Endodermal cell (in vitro differentiated cells): ENCODE measurements at regions not wholly inside any gene's neighbourhood (a gene's known extent, or its start where the extent isn't known, plus 50 kb on each side); places are given as distances from the start of the nearest gene placed in this dataset.

Experiments
- DNase-seq: peaks from one replicate; pipeline ENCODE4 v3.0.0-alpha.2; 2017
- H3K27ac ChIP-seq: 2 replicates; pipeline ENCODE4 v1.5.1; 2013; ENCODE audit warnings: mild to moderate bottlenecking, low read depth, low read length, moderate library complexity
- H3K27me3 ChIP-seq: 2 replicates; pipeline ENCODE4 v1.6.1; 2013; ENCODE audit warnings: mild to moderate bottlenecking, low read length, moderate library complexity; ENCODE audit not compliant: insufficient read depth, control insufficient read depth, poor library complexity, severe bottlenecking
- H3K36me3 ChIP-seq: 2 replicates; pipeline ENCODE4 v1.7.0; 2013; ENCODE audit warnings: mild to moderate bottlenecking, low read length, moderate library complexity; ENCODE audit not compliant: control insufficient read depth, insufficient read depth
- H3K4me1 ChIP-seq: one replicate; pipeline ENCODE4 v1.7.0; 2013; ENCODE audit warnings: low read length; ENCODE audit not compliant: control insufficient read depth, insufficient read depth
- H3K4me3 ChIP-seq: 2 replicates; pipeline ENCODE4 v1.5.1; 2013; ENCODE audit warnings: mild to moderate bottlenecking, low read length, moderate library complexity
- H3K9ac ChIP-seq: 2 replicates; pipeline ENCODE4 v1.6.1; 2013; ENCODE audit warnings: mild to moderate bottlenecking, low read length, moderate library complexity; ENCODE audit not compliant: poor library complexity, severe bottlenecking; ENCODE audit errors: extremely low read depth
- H3K9me3 ChIP-seq: 2 replicates; pipeline ENCODE4 v1.6.1; 2013; ENCODE audit warnings: mild to moderate bottlenecking, low read length, moderate library complexity; ENCODE audit not compliant: control insufficient read depth
- H3K27ac Mint-ChIP-seq: 2 replicates; pipeline ENCODE4 v1.8.0; 2020; ENCODE audit warnings: mixed read lengths
- H3K27me3 Mint-ChIP-seq: 2 replicates; pipeline ENCODE4 v1.8.0; 2021; ENCODE audit warnings: mild to moderate bottlenecking, mixed read lengths; ENCODE audit not compliant: insufficient read depth
- H3K36me3 Mint-ChIP-seq: 2 replicates; pipeline ENCODE4 v1.8.0; 2020; ENCODE audit warnings: low read depth, mixed read lengths
- H3K4me1 Mint-ChIP-seq: 2 replicates; pipeline ENCODE4 v1.8.0; 2020; ENCODE audit warnings: mixed read lengths
- H3K4me3 Mint-ChIP-seq: 2 replicates; pipeline ENCODE4 v1.8.0; 2020; ENCODE audit warnings: mild to moderate bottlenecking, moderate library complexity, mixed read lengths
- H3K9me3 Mint-ChIP-seq: 2 replicates; pipeline ENCODE4 v1.8.0; 2020; ENCODE audit warnings: mild to moderate bottlenecking, mixed read lengths
- WGBS, 2 experiments: methylation state at CpG; one replicate each; pipeline versions ENCODE4 v1.1.5 to v1.1.7; 2013; ENCODE audit warnings: missing lambda C conversion rate in 2 of 2, mixed read lengths in 1 of 2; ENCODE audit not compliant: insufficient coverage in 1 of 2, insufficient read length in 1 of 2; 5-methylcytosine and 5-hydroxymethylcytosine counted together
- TF ChIP-seq, protein P1 (sequence below): fragments of 200-600 bp; sonication (generic); conservative IDR thresholded peaks from 2 replicates; pipeline ENCODE4 v1.5.0; 2021; ENCODE audit warnings: antibody characterized with exemption, mild to moderate bottlenecking

DNA sequence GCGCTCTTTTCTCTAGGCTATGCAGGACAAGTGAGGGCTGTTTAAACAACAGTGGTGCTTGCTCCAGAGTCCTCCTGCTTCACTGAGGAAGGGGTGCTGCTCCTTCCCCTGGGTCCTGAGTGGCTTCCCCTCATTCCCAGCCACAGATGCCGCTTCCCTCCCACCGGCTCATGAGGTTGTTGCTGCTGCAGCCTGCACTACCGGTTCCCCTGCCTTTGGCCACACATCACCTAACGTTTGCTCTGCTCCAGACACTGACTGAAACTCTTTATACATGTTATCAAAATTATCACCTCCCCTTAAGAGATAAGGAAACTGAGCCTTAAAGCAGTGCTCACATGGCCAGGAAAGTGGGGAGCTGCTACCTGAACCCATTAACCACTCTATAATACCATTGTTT lies 130.8 kb upstream of the LGALSL start:
- Histone ChIP-seq H3K27me3 (no peaks in the 10 kb centered on the region), H3K9ac (no peak overlapping the region), H3K4me3 (no peak overlapping the region), H3K36me3 (no peaks in the 10 kb centered on the region), H3K27ac (no peak overlapping the region), H3K4me1 (no peaks in the 10 kb centered on the region), H3K9me3 (peaks cover 8% of the 10 kb centered on the region)
- Mint-ChIP-seq H3K4me1 (peaks cover 30% of the 10 kb centered on the region), H3K36me3 (no peaks in the 10 kb centered on the region), H3K27me3 (peaks cover 3% of the 10 kb centered on the region), H3K27ac (no peak overlapping the region), H3K9me3 (peaks cover 9% of the 10 kb centered on the region), H3K4me3 (no peak overlapping the region)
- no peak for DNase-seq
- TF ChIP-seq, protein P1, sequence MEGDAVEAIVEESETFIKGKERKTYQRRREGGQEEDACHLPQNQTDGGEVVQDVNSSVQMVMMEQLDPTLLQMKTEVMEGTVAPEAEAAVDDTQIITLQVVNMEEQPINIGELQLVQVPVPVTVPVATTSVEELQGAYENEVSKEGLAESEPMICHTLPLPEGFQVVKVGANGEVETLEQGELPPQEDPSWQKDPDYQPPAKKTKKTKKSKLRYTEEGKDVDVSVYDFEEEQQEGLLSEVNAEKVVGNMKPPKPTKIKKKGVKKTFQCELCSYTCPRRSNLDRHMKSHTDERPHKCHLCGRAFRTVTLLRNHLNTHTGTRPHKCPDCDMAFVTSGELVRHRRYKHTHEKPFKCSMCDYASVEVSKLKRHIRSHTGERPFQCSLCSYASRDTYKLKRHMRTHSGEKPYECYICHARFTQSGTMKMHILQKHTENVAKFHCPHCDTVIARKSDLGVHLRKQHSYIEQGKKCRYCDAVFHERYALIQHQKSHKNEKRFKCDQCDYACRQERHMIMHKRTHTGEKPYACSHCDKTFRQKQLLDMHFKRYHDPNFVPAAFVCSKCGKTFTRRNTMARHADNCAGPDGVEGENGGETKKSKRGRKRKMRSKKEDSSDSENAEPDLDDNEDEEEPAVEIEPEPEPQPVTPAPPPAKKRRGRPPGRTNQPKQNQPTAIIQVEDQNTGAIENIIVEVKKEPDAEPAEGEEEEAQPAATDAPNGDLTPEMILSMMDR, result no peak
- 71 to 73% methylated on average over 3 to 5 of the region's 5 CpGs for WGBS, 2 experiments

DNA sequence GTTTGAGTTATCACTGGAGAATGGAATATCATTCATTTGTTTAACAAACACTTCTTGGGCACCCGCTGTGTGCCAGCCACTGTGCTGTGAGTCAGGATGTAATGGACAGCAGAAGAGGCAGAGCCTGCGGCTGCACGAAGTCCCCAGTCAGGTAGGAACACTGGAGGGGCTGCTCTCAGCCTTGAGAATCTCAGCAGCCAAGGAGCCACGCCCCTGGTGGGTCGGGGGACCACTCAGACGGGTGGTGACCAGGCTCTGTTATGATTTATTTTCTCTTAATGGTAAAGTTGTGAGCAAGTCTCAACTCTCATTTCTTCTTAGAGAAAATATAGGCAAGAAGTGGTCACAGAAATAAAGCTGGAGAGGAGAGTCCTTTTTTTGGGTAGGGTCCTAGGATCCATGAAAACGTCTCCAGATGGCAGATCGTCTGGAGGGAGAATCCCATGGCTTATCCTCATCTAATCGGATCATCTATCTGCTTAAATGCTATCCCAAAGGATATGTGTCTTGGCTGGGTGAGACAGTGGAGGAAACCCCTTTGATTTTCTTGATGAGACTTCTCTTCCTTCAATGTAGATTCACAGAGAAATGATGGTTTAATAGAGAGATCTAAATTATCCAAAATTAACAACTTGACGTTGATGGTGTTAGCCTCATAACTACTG lies 129.1 kb upstream of the LGALSL start:
- peaks cover 45% of the 10 kb centered on the region for H3K4me1 Mint-ChIP-seq
- no peaks in the 10 kb centered on the region for H3K27me3 Mint-ChIP-seq
- WGBS, 2 experiments, result 90 to 100% methylated on average over 4 to 10 of the region's 10 CpGs

DNA sequence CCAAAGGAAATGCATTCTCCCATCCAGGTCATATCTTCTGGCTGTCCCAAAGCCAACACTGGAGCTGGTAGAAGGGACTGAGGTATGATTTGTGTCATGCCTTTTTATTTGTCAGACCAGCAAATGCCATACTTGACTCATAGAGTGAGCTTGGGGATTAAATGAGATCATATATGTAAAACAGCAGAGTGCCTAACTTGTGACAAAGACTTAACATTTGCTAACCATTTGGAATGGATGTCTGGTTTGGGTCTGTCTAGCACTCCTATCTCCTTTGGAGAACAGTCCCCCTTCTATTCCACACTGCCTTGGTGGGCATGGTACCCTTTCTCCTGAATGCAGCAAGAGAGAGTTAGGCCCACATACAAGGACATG lies 128.5 kb upstream of the LGALSL start:
- H3K36me3 Mint-ChIP-seq, result no peaks in the 10 kb centered on the region
- H3K4me3 Mint-ChIP-seq, result no peak overlapping the region
- peaks cover 51% of the 10 kb centered on the region for H3K4me1 Mint-ChIP-seq
- Histone ChIP-seq H3K4me1 (no peaks in the 10 kb centered on the region), H3K9ac (no peak overlapping the region), H3K27me3 (no peaks in the 10 kb centered on the region), H3K36me3 (no peaks in the 10 kb centered on the region), H3K27ac (no peak overlapping the region), H3K4me3 (no peak overlapping the region), H3K9me3 (peaks cover 7% of the 10 kb centered on the region)
- no peak for DNase-seq
- no peaks in the 10 kb centered on the region for H3K27me3 Mint-ChIP-seq
- H3K9me3 Mint-ChIP-seq, result peaks cover 6% of the 10 kb centered on the region
- TF ChIP-seq, protein P1, result no peak
- no peak overlapping the region for H3K27ac Mint-ChIP-seq

More for the DNA sequence above, 129.1 kb upstream of the LGALSL start:
- Mint-ChIP-seq H3K27ac (no peak overlapping the region), H3K4me3 (no peak overlapping the region), H3K36me3 (no peaks in the 10 kb centered on the region), H3K9me3 (peaks cover 9% of the 10 kb centered on the region)
- H3K4me3 ChIP-seq, result no peak overlapping the region
- no peaks in the 10 kb centered on the region for H3K4me1 ChIP-seq
- no peak overlapping the region for H3K27ac ChIP-seq
- H3K36me3 ChIP-seq, result no peaks in the 10 kb centered on the region
- TF ChIP-seq, protein P1, result no peak
- H3K9me3 ChIP-seq, result peaks cover 8% of the 10 kb centered on the region
- H3K27me3 ChIP-seq, result no peaks in the 10 kb centered on the region
- no peak overlapping the region for H3K9ac ChIP-seq
- no peak for DNase-seq
